HEK293 (cell line): ENCODE measurements at regions not wholly inside any gene's neighbourhood (a gene's known extent, or its start where the extent isn't known, plus 50 kb on each side); places are given as distances from the start of the nearest gene placed in this dataset.

ENCODE experiments used
- CTCF ChIA-PET: fragments of 350-600 bp; formaldehyde crosslinking; extraction: SDS; loops from one replicate; lab custom pipeline; 2021; ENCODE audit warnings: antibody characterized with exemption; lab: Yijun Ruan, JAX
- POLR2A ChIA-PET: fragments of 300-600 bp; formaldehyde crosslinking; extraction: SDS; loops from one replicate; lab custom pipeline; 2020; ENCODE audit warnings: antibody characterized with exemption, inconsistent platforms; lab: Yijun Ruan, JAX
- H3K27ac ChIP-seq: fragments of 200-500 bp; sonication (Bioruptor generic); 2 replicates; pipeline ENCODE4 v1.5.1; 2014; ENCODE audit warnings: low read depth, low read length, control low read depth, inconsistent platforms; ENCODE audit errors: extremely low read depth
- H3K36me3 ChIP-seq, 2 experiments: fragments of 200-500 bp in 1 of 2; sonication (Bioruptor generic) in 1 of 2; 1 replicate in 1 of 2; 2 replicates in 1 of 2; pipeline ENCODE4 v1.5.1; 2014 to 2017; ENCODE audit warnings: inconsistent platforms in 2 of 2, low read length in 2 of 2; ENCODE audit not compliant: control insufficient read depth in 2 of 2, insufficient read depth in 1 of 2
- H3K4me1 ChIP-seq: fragments of 200-500 bp; sonication (Bioruptor generic); 2 replicates; pipeline ENCODE4 v1.5.1; 2014; ENCODE audit warnings: mild to moderate bottlenecking, low read length, inconsistent platforms; ENCODE audit not compliant: control insufficient read depth, insufficient read depth
- H3K4me3 ChIP-seq: 2 replicates; pipeline ENCODE4 v1.5.1; 2011; ENCODE audit warnings: low read depth, mild to moderate bottlenecking, control low read depth, low read length, moderate library complexity
- H3K9me3 ChIP-seq: fragments of 200-500 bp; sonication (Bioruptor generic); 2 replicates; pipeline ENCODE4 v1.5.1; 2014; ENCODE audit warnings: low read depth, low read length, inconsistent platforms; ENCODE audit not compliant: control insufficient read depth, insufficient read depth
- KLF8 ChIP-seq: fragments of 450-650 bp; formaldehyde crosslinking; IDR thresholded peaks from 2 replicates; pipeline ENCODE4 v1.5.1; 2016; ENCODE audit warnings: missing biosample characterization, missing genetic modification characterization
- MEIS1 ChIP-seq: sonication (generic); formaldehyde crosslinking; IDR thresholded peaks from 2 replicates; pipeline ENCODE4 v1.8.1; 2022; ENCODE audit warnings: missing genetic modification reagents, mild to moderate bottlenecking, borderline replicate concordance
- MZF1 ChIP-seq: fragments of 450-650 bp; formaldehyde crosslinking; IDR thresholded peaks from 2 replicates; pipeline ENCODE4 v1.5.1; 2017; ENCODE audit warnings: missing biosample characterization, missing genetic modification characterization, borderline replicate concordance
- REPIN1 ChIP-seq: fragments of 450-650 bp; formaldehyde crosslinking; IDR thresholded peaks from 2 replicates; pipeline ENCODE4 v1.5.1; 2017; ENCODE audit warnings: missing biosample characterization, missing genetic modification characterization, low read depth
- SCRT2 ChIP-seq: fragments of 450-650 bp; formaldehyde crosslinking; IDR thresholded peaks from 2 replicates; pipeline ENCODE4 v1.5.1; 2016; ENCODE audit warnings: missing biosample characterization, missing genetic modification characterization
- TRIM28 ChIP-seq: IDR thresholded peaks from 2 replicates; pipeline ENCODE4 v1.6.1; 2011; ENCODE audit warnings: low read length, control low read depth, borderline replicate concordance
- ZBTB1 ChIP-seq: fragments of 450-650 bp; formaldehyde crosslinking; IDR thresholded peaks from 2 replicates; pipeline ENCODE4 v1.5.1; 2016; ENCODE audit warnings: missing biosample characterization, missing genetic modification characterization
- ZBTB44 ChIP-seq: fragments of 450-650 bp; IDR thresholded peaks from 2 replicates; pipeline ENCODE4 v1.5.1; 2018; ENCODE audit warnings: missing biosample characterization, mild to moderate bottlenecking, missing genetic modification characterization
- ZBTB49 ChIP-seq: fragments of 450-650 bp; formaldehyde crosslinking; IDR thresholded peaks from 2 replicates; pipeline ENCODE4 v1.5.1; 2016; ENCODE audit warnings: missing biosample characterization, missing genetic modification characterization, low read depth
- ZNF211 ChIP-seq: fragments of 450-650 bp; formaldehyde crosslinking; IDR thresholded peaks from 2 replicates; pipeline ENCODE4 v1.5.1; 2016; ENCODE audit warnings: low read depth, missing biosample characterization, missing genetic modification characterization
- ZNF221 ChIP-seq: fragments of 450-650 bp; formaldehyde crosslinking; IDR thresholded peaks from 2 replicates; pipeline ENCODE4 v1.5.1; 2017; ENCODE audit warnings: missing biosample characterization, missing genetic modification characterization, borderline replicate concordance
- ZNF426 ChIP-seq: fragments of 450-650 bp; formaldehyde crosslinking; IDR thresholded peaks from 2 replicates; pipeline ENCODE4 v1.5.1; 2017; ENCODE audit warnings: missing biosample characterization, missing genetic modification characterization, mild to moderate bottlenecking, inconsistent platforms, moderate library complexity
- ZNF473 ChIP-seq: fragments of 450-650 bp; formaldehyde crosslinking; IDR thresholded peaks from 2 replicates; pipeline ENCODE4 v1.5.1; 2017; ENCODE audit warnings: missing biosample characterization, missing genetic modification characterization
- ZNF548 ChIP-seq: fragments of 450-650 bp; formaldehyde crosslinking; IDR thresholded peaks from 2 replicates; pipeline ENCODE4 v1.5.1; 2016; ENCODE audit warnings: missing biosample characterization, missing genetic modification characterization
- ZNF549 ChIP-seq: fragments of 450-650 bp; IDR thresholded peaks from 2 replicates; pipeline ENCODE4 v1.5.1; 2018; ENCODE audit warnings: missing biosample characterization, missing genetic modification characterization, mild to moderate bottlenecking, inconsistent platforms, moderate library complexity
- ZNF558 ChIP-seq: fragments of 450-650 bp; formaldehyde crosslinking; IDR thresholded peaks from 2 replicates; pipeline ENCODE4 v1.5.1; 2016; ENCODE audit warnings: missing biosample characterization, missing genetic modification characterization
- ZNF626 ChIP-seq: fragments of 450-650 bp; sonication (Bioruptor Pico); formaldehyde crosslinking; IDR thresholded peaks from 2 replicates; pipeline ENCODE4 v1.5.1; 2018; ENCODE audit warnings: missing biosample characterization, missing genetic modification characterization, inconsistent platforms
- ZNF654 ChIP-seq: fragments of 450-650 bp; formaldehyde crosslinking; IDR thresholded peaks from 2 replicates; pipeline ENCODE4 v1.5.1; 2016; ENCODE audit warnings: low read depth, missing biosample characterization, missing genetic modification characterization
- ZNF677 ChIP-seq: fragments of 450-650 bp; IDR thresholded peaks from 2 replicates; pipeline ENCODE4 v1.5.0; 2018; ENCODE audit warnings: missing biosample characterization, mild to moderate bottlenecking, missing genetic modification characterization, moderate library complexity
- ZNF704 ChIP-seq: fragments of 450-650 bp; formaldehyde crosslinking; IDR thresholded peaks from 2 replicates; pipeline ENCODE4 v1.5.1; 2016; ENCODE audit warnings: missing biosample characterization, missing genetic modification characterization
- ZNF768 ChIP-seq: fragments of 450-650 bp; formaldehyde crosslinking; IDR thresholded peaks from 2 replicates; pipeline ENCODE4 v1.5.1; 2018; ENCODE audit warnings: missing biosample characterization, mild to moderate bottlenecking, missing genetic modification characterization
- ZNF785 ChIP-seq: fragments of 450-650 bp; formaldehyde crosslinking; IDR thresholded peaks from 2 replicates; pipeline ENCODE4 v1.5.1; 2016; ENCODE audit warnings: missing biosample characterization, missing genetic modification characterization

GRCh38 chr5:93909356-93909755, 168.0 kb upstream of the POU5F2 start:
- Histone ChIP-seq H3K4me1 (no peaks in the 10 kb centered on the region), H3K4me3 (no peak overlapping the region), H3K9me3 (no peaks in the 10 kb centered on the region), H3K36me3 (no peaks in the 10 kb centered on the region), H3K27ac (no peak overlapping the region)
- ChIA-PET POLR2A (no interaction called here), CTCF (interaction anchor here (0.6 to 1.0 kb wide), 4 partner anchors 10 to 1242 kb away, joined by 3 to 6 read pairs (median 3); no protein-coding TSS in a partner anchor)
- no peak for TF ChIP-seq ZNF677
- peak; percentile 7; the same call in 1 of the 2 replicates for TF ChIP-seq ZNF654 (tag by site-specific recombination)
- TF ChIP-seq ZNF549 (tag by site-specific recombination), result no peak

GRCh38 chr5:93904917-93905316, 163.5 kb upstream of the POU5F2 start:
- H3K4me3 ChIP-seq, result no peak overlapping the region
- no peak overlapping the region for H3K27ac ChIP-seq
- ChIA-PET CTCF (interaction anchor here (0.6 to 3.1 kb wide), 3 partner anchors 10 to 104 kb away, joined by 3 to 11 read pairs (median 4); no protein-coding TSS in a partner anchor), POLR2A (no interaction called here)
- TF ChIP-seq TRIM28, result no peak
- no peak for TF ChIP-seq MEIS1 (CRISPR knock-in tag)
- TF ChIP-seq ZBTB1 (tag by site-specific recombination), result no peak
- TF ChIP-seq ZBTB49 (tag by site-specific recombination), result no peak
- TF ChIP-seq KLF8 (tag by site-specific recombination), result no peak
- no peak for TF ChIP-seq MZF1 (tag by site-specific recombination)
- TF ChIP-seq ZNF426, result no peak
- no peak for TF ChIP-seq ZBTB44 (tag by site-specific recombination)
- TF ChIP-seq ZNF785, result no peak
- TF ChIP-seq ZNF626, result no peak
- TF ChIP-seq REPIN1 (tag by site-specific recombination), result no peak
- no peak for TF ChIP-seq ZNF558 (tag by site-specific recombination)
- TF ChIP-seq ZNF548, result no peak
- TF ChIP-seq ZNF211 (tag by site-specific recombination), result no peak
- no peak for TF ChIP-seq ZNF473
- TF ChIP-seq ZNF768, result no peak
- no peaks in the 10 kb centered on the region for H3K9me3 ChIP-seq
- H3K4me1 ChIP-seq, result no peaks in the 10 kb centered on the region
- no peaks in the 10 kb centered on the region for H3K36me3 ChIP-seq

- Histone ChIP-seq H3K27ac (no peak overlapping the region), H3K9me3 (no peaks in the 10 kb centered on the region), H3K4me3 (no peak overlapping the region), H3K36me3 (no peaks in the 10 kb centered on the region), H3K4me1 (no peaks in the 10 kb centered on the region)
- ChIA-PET CTCF (interaction anchor here (1.3 to 1.5 kb wide), 2 partner anchors 9 to 14 kb away, joined by 5 to 6 read pairs; no protein-coding TSS in a partner anchor), POLR2A (no interaction called here)
- TF ChIP-seq ZNF221 (no peak), ZNF704 (tag by site-specific recombination) (no peak), SCRT2 (tag by site-specific recombination) (0 out of 2 replicates have a peak, but pooled peaks have one; percentile 36)
Observed at GRCh38 chr5:93902288-93902687, 160.9 kb upstream of the POU5F2 start.
